H9 (cell line): ENCODE measurements at regions not wholly inside any gene's neighbourhood (a gene's known extent, or its start where the extent isn't known, plus 50 kb on each side); places are given as distances from the start of the nearest gene placed in this dataset.

ENCODE experiments used
- DNase-seq: peaks from one replicate; pipeline ENCODE4 v3.0.0-alpha.2; 2017
- H2AFZ ChIP-seq: one replicate; pipeline ENCODE4 v1.6.1; 2013; ENCODE audit warnings: mild to moderate bottlenecking, low read length, control low read depth, moderate library complexity
- H2AK5ac ChIP-seq: 2 replicates; pipeline ENCODE4 v1.6.1; 2013; ENCODE audit warnings: low read length, control low read depth, mixed read lengths; ENCODE audit not compliant: insufficient read length
- H2BK120ac ChIP-seq: one replicate; pipeline ENCODE4 v1.6.1; 2013; ENCODE audit warnings: low read depth, mild to moderate bottlenecking, low read length, control low read depth, inconsistent platforms; ENCODE audit not compliant: poor library complexity, severe bottlenecking
- H2BK12ac ChIP-seq: 2 replicates; pipeline ENCODE4 v1.6.1; 2013; ENCODE audit warnings: low read length, control low read depth, mixed read lengths, low read depth; ENCODE audit not compliant: insufficient read length
- H2BK15ac ChIP-seq: 2 replicates; pipeline ENCODE4 v1.6.1; 2013; ENCODE audit warnings: low read depth, low read length, control low read depth
- H2BK20ac ChIP-seq: one replicate; pipeline ENCODE4 v1.6.1; 2013; ENCODE audit warnings: low read depth, mild to moderate bottlenecking, low read length, control low read depth, inconsistent platforms; ENCODE audit not compliant: poor library complexity, severe bottlenecking
- H2BK5ac ChIP-seq: 2 replicates; pipeline ENCODE4 v1.6.1; 2013; ENCODE audit warnings: low read length, control low read depth, mixed read lengths; ENCODE audit not compliant: insufficient read length
- H3K14ac ChIP-seq: 2 replicates; pipeline ENCODE4 v1.6.1; 2013; ENCODE audit warnings: low read length, control low read depth; ENCODE audit not compliant: insufficient read depth
- H3K18ac ChIP-seq: 2 replicates; pipeline ENCODE4 v1.6.1; 2013; ENCODE audit warnings: low read depth, mild to moderate bottlenecking, mixed read lengths, low read length, control low read depth; ENCODE audit not compliant: insufficient read length
- H3K23ac ChIP-seq: 2 replicates; pipeline ENCODE4 v1.6.1; 2013; ENCODE audit warnings: low read length, control low read depth, mixed read lengths, low read depth; ENCODE audit not compliant: insufficient read length
- H3K23me2 ChIP-seq: 2 replicates; pipeline ENCODE4 v1.6.1; 2013; ENCODE audit warnings: low read depth, mild to moderate bottlenecking, mixed read lengths, low read length, control low read depth; ENCODE audit not compliant: insufficient read length, poor library complexity, severe bottlenecking
- H3K27ac ChIP-seq: 2 replicates; pipeline ENCODE4 v1.5.1; 2013; ENCODE audit warnings: low read length, control low read depth, mixed read lengths, low read depth; ENCODE audit not compliant: insufficient read length
- H3K27me3 ChIP-seq: 2 replicates; pipeline ENCODE4 v1.6.1; 2013; ENCODE audit warnings: low read length, control low read depth, inconsistent platforms; ENCODE audit not compliant: insufficient read depth
- H3K4ac ChIP-seq: 2 replicates; pipeline ENCODE4 v1.6.1; 2013; ENCODE audit warnings: low read depth, mild to moderate bottlenecking, control low read depth, inconsistent platforms, low read length, moderate library complexity
- H3K4me1 ChIP-seq: 2 replicates; pipeline ENCODE4 v1.6.1; 2013; ENCODE audit warnings: low read length, control low read depth, inconsistent platforms; ENCODE audit not compliant: insufficient read depth
- H3K4me2 ChIP-seq: 2 replicates; pipeline ENCODE4 v1.6.1; 2013; ENCODE audit warnings: low read length, control low read depth, mixed read lengths; ENCODE audit not compliant: insufficient read length, insufficient read depth
- H3K56ac ChIP-seq: 2 replicates; pipeline ENCODE4 v1.6.1; 2013; ENCODE audit warnings: low read depth, mild to moderate bottlenecking, mixed read lengths, low read length, control low read depth; ENCODE audit not compliant: insufficient read length
- H3K79me1 ChIP-seq: 2 replicates; pipeline ENCODE4 v1.6.1; 2013; ENCODE audit warnings: low read depth, mild to moderate bottlenecking, moderate library complexity, low read length, control low read depth, inconsistent platforms; ENCODE audit not compliant: insufficient read depth, poor library complexity, severe bottlenecking
- H3K79me2 ChIP-seq: 2 replicates; pipeline ENCODE4 v1.6.1; 2013; ENCODE audit warnings: low read length, control low read depth, inconsistent platforms; ENCODE audit not compliant: insufficient read depth
- H3K9ac ChIP-seq: 2 replicates; pipeline ENCODE4 v1.6.1; 2013; ENCODE audit warnings: low read length, control low read depth, mixed read lengths; ENCODE audit not compliant: insufficient read length; ENCODE audit errors: extremely low read depth
- H3K9me3 ChIP-seq: one replicate; pipeline ENCODE4 v1.6.1; 2013; ENCODE audit warnings: low read depth, low read length, inconsistent platforms; ENCODE audit not compliant: control insufficient read depth
- H3T11ph ChIP-seq: one replicate; pipeline ENCODE4 v1.6.1; 2013; ENCODE audit warnings: mild to moderate bottlenecking, low read length, control low read depth, inconsistent platforms
- H4K20me1 ChIP-seq: one replicate; pipeline ENCODE4 v1.6.1; 2013; ENCODE audit not compliant: control insufficient read depth, insufficient read length, insufficient read depth
- H4K5ac ChIP-seq: 2 replicates; pipeline ENCODE4 v1.6.1; 2013; ENCODE audit warnings: low read depth, mild to moderate bottlenecking, mixed read lengths, low read length, control low read depth; ENCODE audit not compliant: insufficient read length
- H4K8ac ChIP-seq: replicated peaks from 2 replicates; pipeline ENCODE4 v1.6.1; 2013; ENCODE audit warnings: low read length, control low read depth, mixed read lengths, low read depth; ENCODE audit not compliant: insufficient read length
- H4K91ac ChIP-seq: 2 replicates; pipeline ENCODE4 v1.6.1; 2013; ENCODE audit warnings: low read depth, mild to moderate bottlenecking, moderate library complexity, mixed read lengths, low read length, control low read depth; ENCODE audit not compliant: insufficient read length
- H3K27ac Mint-ChIP-seq, 3 experiments: 2 replicates in 2 of 3; 3 replicates in 1 of 3; pipeline ENCODE4 v1.8.0; 2020 to 2021; ENCODE audit warnings: mixed read lengths in 3 of 3, mild to moderate bottlenecking in 1 of 3, moderate library complexity in 1 of 3
- H3K27me3 Mint-ChIP-seq: 2 replicates; pipeline ENCODE4 v1.8.0; 2021; ENCODE audit warnings: low read depth, mild to moderate bottlenecking, moderate library complexity, mixed read lengths
- H3K36me3 Mint-ChIP-seq, 3 experiments: 2 replicates in 2 of 3; 3 replicates in 1 of 3; pipeline ENCODE4 v1.8.0; 2020 to 2021; ENCODE audit warnings: low read depth in 3 of 3, mixed read lengths in 3 of 3; ENCODE audit not compliant: insufficient read depth in 1 of 3
- H3K4me1 Mint-ChIP-seq, 2 experiments: 2 replicates each; pipeline ENCODE4 v1.8.0; 2020; ENCODE audit warnings: mixed read lengths in 2 of 2
- H3K4me3 Mint-ChIP-seq, 2 experiments: 2 replicates in 1 of 2; 3 replicates in 1 of 2; pipeline ENCODE4 v1.8.0; 2020 to 2021; ENCODE audit warnings: mild to moderate bottlenecking in 2 of 2, mixed read lengths in 2 of 2, moderate library complexity in 1 of 2
- H3K9me3 Mint-ChIP-seq, 2 experiments: 2 replicates in 1 of 2; 3 replicates in 1 of 2; pipeline ENCODE4 v1.8.0; 2020; ENCODE audit warnings: mild to moderate bottlenecking in 2 of 2, mixed read lengths in 2 of 2, moderate library complexity in 1 of 2
- WGBS: extraction: QIAGEN DNeasy Blood & Tissue Kit; methylation state at CpG from one replicate; pipeline ENCODE4 v1.1.7; 2013; ENCODE audit warnings: missing lambda C conversion rate, low lambda C conversion rate, mixed read lengths; ENCODE audit not compliant: insufficient read length; ENCODE audit errors: extremely low coverage; 5-methylcytosine and 5-hydroxymethylcytosine counted together
- TF ChIP-seq, protein P1 (sequence below): fragments of 200-600 bp; sonication (generic); conservative IDR thresholded peaks from 3 replicates; pipeline ENCODE4 v1.8.0; 2021; ENCODE audit warnings: antibody characterized with exemption, mild to moderate bottlenecking

DNA sequence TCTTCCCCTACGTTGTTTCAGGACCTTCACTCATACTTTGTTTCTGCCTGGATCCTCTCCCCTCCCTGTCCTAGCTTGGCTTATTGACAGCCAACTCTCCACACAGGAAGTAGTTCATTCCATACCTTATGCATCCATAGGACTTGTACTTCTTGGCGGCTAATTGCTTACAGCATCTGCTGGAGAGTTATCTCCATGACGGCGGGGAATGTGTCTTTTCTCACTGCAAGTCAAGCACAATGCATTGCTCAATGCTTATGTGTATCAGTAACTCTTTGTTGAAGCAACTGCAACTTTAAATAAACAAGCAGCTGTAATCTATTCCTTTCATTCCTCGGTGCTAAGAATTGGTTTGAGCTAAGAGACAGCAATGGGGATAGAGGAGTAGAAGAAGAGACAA is 551.3 kb upstream of the EPHA7 start:
- TF ChIP-seq, protein P1, sequence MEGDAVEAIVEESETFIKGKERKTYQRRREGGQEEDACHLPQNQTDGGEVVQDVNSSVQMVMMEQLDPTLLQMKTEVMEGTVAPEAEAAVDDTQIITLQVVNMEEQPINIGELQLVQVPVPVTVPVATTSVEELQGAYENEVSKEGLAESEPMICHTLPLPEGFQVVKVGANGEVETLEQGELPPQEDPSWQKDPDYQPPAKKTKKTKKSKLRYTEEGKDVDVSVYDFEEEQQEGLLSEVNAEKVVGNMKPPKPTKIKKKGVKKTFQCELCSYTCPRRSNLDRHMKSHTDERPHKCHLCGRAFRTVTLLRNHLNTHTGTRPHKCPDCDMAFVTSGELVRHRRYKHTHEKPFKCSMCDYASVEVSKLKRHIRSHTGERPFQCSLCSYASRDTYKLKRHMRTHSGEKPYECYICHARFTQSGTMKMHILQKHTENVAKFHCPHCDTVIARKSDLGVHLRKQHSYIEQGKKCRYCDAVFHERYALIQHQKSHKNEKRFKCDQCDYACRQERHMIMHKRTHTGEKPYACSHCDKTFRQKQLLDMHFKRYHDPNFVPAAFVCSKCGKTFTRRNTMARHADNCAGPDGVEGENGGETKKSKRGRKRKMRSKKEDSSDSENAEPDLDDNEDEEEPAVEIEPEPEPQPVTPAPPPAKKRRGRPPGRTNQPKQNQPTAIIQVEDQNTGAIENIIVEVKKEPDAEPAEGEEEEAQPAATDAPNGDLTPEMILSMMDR, result no peak

More for the DNA sequence above, 551.3 kb upstream of the EPHA7 start:
- H3K4me2 ChIP-seq, result no peak overlapping the region
- no peak overlapping the region for H3K23ac ChIP-seq
- no peaks in the 10 kb centered on the region for H3K9me3 ChIP-seq
- no peak overlapping the region for H4K5ac ChIP-seq
- H2BK15ac ChIP-seq, result no peak overlapping the region
- H2BK20ac ChIP-seq, result no peak overlapping the region
- Mint-ChIP-seq H3K4me3 (no peak overlapping the region), H3K36me3 (no peaks in the 10 kb centered on the region; a peak in 1 of 7 replicates), H3K27ac (no peak overlapping the region), H3K27me3 (no peaks in the 10 kb centered on the region), H3K9me3 (no peaks in the 10 kb centered on the region), H3K4me1 (peaks cover 18 to 21% of the 10 kb centered on the region in 2 experiments)
- no peak overlapping the region for H4K8ac ChIP-seq
- H2BK5ac ChIP-seq, result no peak overlapping the region
- no peak for DNase-seq
- no peak overlapping the region for H4K91ac ChIP-seq
- H3K4me1 ChIP-seq, result peaks cover 3% of the 10 kb centered on the region; the same call in 1 of the 2 replicates
- H3K23me2 ChIP-seq, result no peaks in the 10 kb centered on the region
- no peaks in the 10 kb centered on the region for H3K79me1 ChIP-seq
- no peak overlapping the region for H2AFZ ChIP-seq
- no peaks in the 10 kb centered on the region for H3K79me2 ChIP-seq
- no peaks in the 10 kb centered on the region for H4K20me1 ChIP-seq
- H3T11ph ChIP-seq, result no peak overlapping the region
- H3K14ac ChIP-seq, result no peak overlapping the region
- H2BK120ac ChIP-seq, result no peak overlapping the region
- H3K27me3 ChIP-seq, result no peaks in the 10 kb centered on the region
- WGBS, result no CpG with 5 or more reads among the region's 5 CpGs
- no peak overlapping the region for H3K56ac ChIP-seq
- no peak overlapping the region for H2AK5ac ChIP-seq
- no peak overlapping the region for H3K9ac ChIP-seq
- H3K27ac ChIP-seq, result no peak overlapping the region
- no peak overlapping the region for H2BK12ac ChIP-seq
- H3K18ac ChIP-seq, result no peak overlapping the region
- H3K4ac ChIP-seq, result no peak overlapping the region
